GM19463 (cell line): ENCODE measurements at regions not wholly inside any gene's neighbourhood (a gene's known extent, or its start where the extent isn't known, plus 50 kb on each side); places are given as distances from the start of the nearest gene placed in this dataset.

Experiments
- ATAC-seq: cut with Tn5 transposase; IDR thresholded peaks from one replicate; pipeline ENCODE4 v1.9.1; 2021; ENCODE audit warnings: mild to moderate bottlenecking, moderate library complexity; ENCODE audit not compliant: unreplicated experiment

GRCh38 chr16:86965331-86965730 lies 351.9 kb downstream of the C16orf95 start:
- no peak for ATAC-seq

GRCh38 chr16:86965840-86966550 lies 351.2 kb downstream of the C16orf95 start:
- ATAC-seq: no peak

GRCh38 chr16:86966777-86967176 lies 350.4 kb downstream of the C16orf95 start:
- no peak for ATAC-seq

- no peak for ATAC-seq
Observed at GRCh38 chr16:86968866-86969265, 348.3 kb downstream of the C16orf95 start.

- no peak for ATAC-seq
Observed at GRCh38 chr16:86969716-86970115, 347.5 kb downstream of the C16orf95 start.

- no peak for ATAC-seq
Observed at GRCh38 chr16:86970279-86970678, 346.9 kb downstream of the C16orf95 start.

- ATAC-seq: no peak
Observed at GRCh38 chr16:86970726-86971125, 346.5 kb downstream of the C16orf95 start.

- ATAC-seq: no peak
Observed at GRCh38 chr16:86971251-86971650, 345.9 kb downstream of the C16orf95 start.

- ATAC-seq: no peak
Observed at GRCh38 chr16:86974120-86974519, 343.1 kb downstream of the C16orf95 start.

- no peak for ATAC-seq
Observed at GRCh38 chr16:86975445-86975844, 341.7 kb downstream of the C16orf95 start.

- ATAC-seq: no peak
Observed at GRCh38 chr16:86977076-86977676, 340.0 kb downstream of the C16orf95 start.

GRCh38 chr16:86978445-86979030 lies 338.7 kb downstream of the C16orf95 start:
- ATAC-seq: no peak

- ATAC-seq: no peak
Observed at GRCh38 chr16:86979061-86979460, 338.1 kb downstream of the C16orf95 start.

- no peak for ATAC-seq
Observed at GRCh38 chr16:86979984-86980553, 337.1 kb downstream of the C16orf95 start.

GRCh38 chr16:86980644-86981043 lies 336.5 kb downstream of the C16orf95 start:
- no peak for ATAC-seq

- no peak for ATAC-seq
Observed at GRCh38 chr16:86982347-86982596, 334.9 kb downstream of the C16orf95 start.

GRCh38 chr16:86982912-86983311 lies 334.3 kb downstream of the C16orf95 start:
- no peak for ATAC-seq

GRCh38 chr16:86983621-86984020 lies 333.6 kb downstream of the C16orf95 start:
- ATAC-seq: no peak

GRCh38 chr16:86984343-86984742 lies 332.8 kb downstream of the C16orf95 start:
- no peak for ATAC-seq

GRCh38 chr16:86984991-86985647 lies 332.1 kb downstream of the C16orf95 start:
- no peak for ATAC-seq

GRCh38 chr16:86985648-86986015 lies 331.6 kb downstream of the C16orf95 start:
- no peak for ATAC-seq

GRCh38 chr16:86986136-86986535 lies 331.1 kb downstream of the C16orf95 start:
- no peak for ATAC-seq
